Endothelial cell of umbilical vein (primary cell): ENCODE measurements at regions not wholly inside any gene's neighbourhood (a gene's known extent, or its start where the extent isn't known, plus 50 kb on each side); places are given as distances from the start of the nearest gene placed in this dataset.

ENCODE experiments used
- BruUV-seq: library from RNA; stranded (reverse); fragments of 400-500 nt; replicated peaks from 2 replicates; lab custom pipeline; 2021; lab: Mats Ljungman, UMichigan
- CTCF ChIA-PET: fragments of 300-600, 350-600 bp; sonication (Branson Sonifier 250); formaldehyde crosslinking; loops from one replicate; lab custom pipeline; 2021; ENCODE audit warnings: antibody characterized with exemption, inconsistent platforms; lab: Charles Lee
- POLR2A ChIA-PET: fragments of 300-600, 350-600 bp; sonication (Branson Sonifier 250); formaldehyde crosslinking; loops from one replicate; lab custom pipeline; 2021; ENCODE audit warnings: antibody characterized with exemption, inconsistent platforms; lab: Charles Lee
- DNase-seq: peaks from one replicate; pipeline ENCODE4 v3.0.0-alpha.2; 2011; ENCODE audit warnings: low read depth, low spot score
- FAIRE-seq: peaks from 2 replicates; lab custom pipeline; 2011; peaks lifted over from hg19 to GRCh38; lab: Jason Lieb, UNC
- H2AFZ ChIP-seq: 2 replicates; pipeline ENCODE4 v1.6.0; 2012; ENCODE audit warnings: low read depth, low read length, control low read depth, inconsistent platforms
- H3K27ac ChIP-seq: 2 replicates; pipeline ENCODE4 v1.5.1; 2011; ENCODE audit warnings: low read depth, mild to moderate bottlenecking, control low read depth, low read length, moderate library complexity; ENCODE audit not compliant: insufficient read depth
- H3K27me3 ChIP-seq, 2 experiments: 2 replicates each; pipeline versions ENCODE4 v1.6.0 to v1.6.1; 2011; ENCODE audit warnings: low read length in 2 of 2, mixed read lengths in 1 of 2; ENCODE audit not compliant: control insufficient read depth in 2 of 2, insufficient read depth in 2 of 2
- H3K36me3 ChIP-seq, 2 experiments: 2 replicates in 1 of 2; 3 replicates in 1 of 2; pipeline ENCODE4 v1.5.1; 2011; ENCODE audit warnings: low read length in 2 of 2, mild to moderate bottlenecking in 1 of 2, moderate library complexity in 1 of 2; ENCODE audit not compliant: control insufficient read depth in 2 of 2, insufficient read depth in 2 of 2; ENCODE audit errors: extremely low read depth in 1 of 2
- H3K4me1 ChIP-seq: 3 replicates; pipeline ENCODE4 v1.5.1; 2011; ENCODE audit warnings: mild to moderate bottlenecking, low read length; ENCODE audit not compliant: control insufficient read depth, insufficient read depth; ENCODE audit errors: extremely low read depth
- H3K4me2 ChIP-seq: 2 replicates; pipeline ENCODE4 v1.6.1; 2011; ENCODE audit warnings: low read length, control low read depth, mixed read lengths; ENCODE audit not compliant: insufficient read depth
- H3K4me3 ChIP-seq, 3 experiments: fragments of 200-600 bp in 1 of 3; sonication (generic), shearing (Covaris generic) in 1 of 3; replicated peaks in 1 of 3; 2 replicates each; pipeline ENCODE4 v1.5.1; 2011 to 2016; ENCODE audit warnings: control low read depth in 3 of 3, low read length in 3 of 3, mild to moderate bottlenecking in 2 of 3, inconsistent platforms in 1 of 3, low read depth in 1 of 3, moderate library complexity in 1 of 3; ENCODE audit not compliant: insufficient read depth in 1 of 3
- H3K79me2 ChIP-seq: 2 replicates; pipeline ENCODE4 v1.6.0; 2012; ENCODE audit warnings: low read length, inconsistent platforms; ENCODE audit not compliant: control insufficient read depth, insufficient read depth
- H3K9ac ChIP-seq: replicated peaks from 2 replicates; pipeline ENCODE3; 2011; ENCODE audit warnings: low read length, control low read depth; ENCODE audit not compliant: insufficient read depth; ENCODE audit errors: extremely low read depth
- H3K9me1 ChIP-seq: replicated peaks from 3 replicates; pipeline ENCODE4 v1.6.0; 2011; ENCODE audit warnings: mild to moderate bottlenecking, low read length; ENCODE audit not compliant: control insufficient read depth, insufficient read depth; ENCODE audit errors: extremely low read depth
- H3K9me3 ChIP-seq: replicated peaks from 2 replicates; pipeline ENCODE4 v1.5.1; 2012; ENCODE audit warnings: low read length, inconsistent platforms; ENCODE audit not compliant: control insufficient read depth, insufficient read depth
- H4K20me1 ChIP-seq: replicated peaks from 2 replicates; pipeline ENCODE3; 2011; ENCODE audit warnings: mild to moderate bottlenecking, low read length; ENCODE audit not compliant: control insufficient read depth, insufficient read depth; ENCODE audit errors: extremely low read depth
- EZH2 ChIP-seq: IDR thresholded peaks from 2 replicates; pipeline ENCODE4 v1.6.1; 2012; ENCODE audit warnings: borderline replicate concordance, low read depth, mild to moderate bottlenecking, moderate library complexity, low read length, inconsistent platforms; ENCODE audit not compliant: severe bottlenecking
- FOS ChIP-seq: IDR thresholded peaks from 2 replicates; pipeline ENCODE4 v1.6.1; 2011; ENCODE audit warnings: mild to moderate bottlenecking, low read length, moderate library complexity, borderline replicate concordance; ENCODE audit not compliant: insufficient read depth
- GATA2 ChIP-seq: IDR thresholded peaks from 2 replicates; pipeline ENCODE4 v1.7.0; 2011; ENCODE audit warnings: low read depth, mild to moderate bottlenecking, moderate library complexity, mixed read lengths, low read length; ENCODE audit not compliant: insufficient read length, insufficient read depth
- JUN ChIP-seq: IDR thresholded peaks from 2 replicates; pipeline ENCODE4 v1.6.1; 2011; ENCODE audit warnings: borderline replicate concordance, low read depth; ENCODE audit not compliant: insufficient read length, insufficient read depth
- MYC ChIP-seq: IDR thresholded peaks from one replicate; pipeline ENCODE4 v1.6.1; 2011; ENCODE audit warnings: mild to moderate bottlenecking, low read depth, low read length
- POLR2A ChIP-seq: IDR thresholded peaks from 2 replicates; pipeline ENCODE4 v1.6.1; 2012; ENCODE audit warnings: low read depth, mild to moderate bottlenecking, control low read depth, low read length
- POLR2AphosphoS5 ChIP-seq: IDR thresholded peaks from 2 replicates; pipeline ENCODE4 v1.6.1; 2012; ENCODE audit warnings: low read depth, mild to moderate bottlenecking, control low read depth, low read length, moderate library complexity; ENCODE audit not compliant: insufficient read depth
- dilution Hi-C: fragments of 300-500 bp; cut with MboI; formaldehyde crosslinking; loops from one replicate; pipeline ENCODE4 v1.15.0; 2019; ENCODE audit warnings: low sequenced_read_pairs; ENCODE audit not compliant: extremely low pct_ligation_motif_present
- intact Hi-C: fragments of 100-400 bp; cut with micrococcal nuclease; formaldehyde crosslinking; loops from one replicate; pipeline ENCODE4 v1.10.0; 2022
- TF ChIP-seq, protein P1 (sequence below): IDR thresholded peaks from 2 replicates; pipeline ENCODE4 v1.6.1; 2011; ENCODE audit not compliant: insufficient read depth, insufficient read length
- TF ChIP-seq, protein P2 (sequence below), 2 donors: IDR thresholded peaks; 1 replicate in 1 of 2; 2 replicates in 1 of 2; pipeline ENCODE4 v1.5.1; 2011; ENCODE audit warnings: low read length in 2 of 2, mild to moderate bottlenecking in 2 of 2, moderate library complexity in 2 of 2, control low read depth in 1 of 2, inconsistent platforms in 1 of 2, low read depth in 1 of 2; ENCODE audit not compliant: insufficient read depth in 1 of 2; ENCODE audit errors: extremely low read depth in 1 of 2

- dilution Hi-C loops: no loop called here
- ChIA-PET POLR2A (no interaction called here), CTCF (no interaction called here)
- H3K4me1 ChIP-seq: no peaks in the 10 kb centered on the region
- TF ChIP-seq, protein P1, sequence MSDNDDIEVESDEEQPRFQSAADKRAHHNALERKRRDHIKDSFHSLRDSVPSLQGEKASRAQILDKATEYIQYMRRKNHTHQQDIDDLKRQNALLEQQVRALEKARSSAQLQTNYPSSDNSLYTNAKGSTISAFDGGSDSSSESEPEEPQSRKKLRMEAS: no peak
- no peak for TF ChIP-seq POLR2A
- TF ChIP-seq, protein P2, sequence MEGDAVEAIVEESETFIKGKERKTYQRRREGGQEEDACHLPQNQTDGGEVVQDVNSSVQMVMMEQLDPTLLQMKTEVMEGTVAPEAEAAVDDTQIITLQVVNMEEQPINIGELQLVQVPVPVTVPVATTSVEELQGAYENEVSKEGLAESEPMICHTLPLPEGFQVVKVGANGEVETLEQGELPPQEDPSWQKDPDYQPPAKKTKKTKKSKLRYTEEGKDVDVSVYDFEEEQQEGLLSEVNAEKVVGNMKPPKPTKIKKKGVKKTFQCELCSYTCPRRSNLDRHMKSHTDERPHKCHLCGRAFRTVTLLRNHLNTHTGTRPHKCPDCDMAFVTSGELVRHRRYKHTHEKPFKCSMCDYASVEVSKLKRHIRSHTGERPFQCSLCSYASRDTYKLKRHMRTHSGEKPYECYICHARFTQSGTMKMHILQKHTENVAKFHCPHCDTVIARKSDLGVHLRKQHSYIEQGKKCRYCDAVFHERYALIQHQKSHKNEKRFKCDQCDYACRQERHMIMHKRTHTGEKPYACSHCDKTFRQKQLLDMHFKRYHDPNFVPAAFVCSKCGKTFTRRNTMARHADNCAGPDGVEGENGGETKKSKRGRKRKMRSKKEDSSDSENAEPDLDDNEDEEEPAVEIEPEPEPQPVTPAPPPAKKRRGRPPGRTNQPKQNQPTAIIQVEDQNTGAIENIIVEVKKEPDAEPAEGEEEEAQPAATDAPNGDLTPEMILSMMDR (IDR thresholded peaks at IDR 0.05; ENCODE audit: extremely low read depth in 1 of 2, insufficient read depth in 1 of 2, low read depth in 1 of 2, low read length in 2 of 2): no peak
- no peak for TF ChIP-seq FOS
- no peak for TF ChIP-seq GATA2
- no peak for TF ChIP-seq EZH2
- no TSS peak for BruUV-seq
- no peak overlapping the region for H3K9ac ChIP-seq
- H3K9me1 ChIP-seq: no peaks in the 10 kb centered on the region
- no peaks in the 10 kb centered on the region for H3K9me3 ChIP-seq
- H3K4me3 ChIP-seq: no peak overlapping the region
- FAIRE-seq: no peak
- no peaks in the 10 kb centered on the region for H4K20me1 ChIP-seq
- no peaks in the 10 kb centered on the region for H3K27me3 ChIP-seq
- no peak overlapping the region for H3K27ac ChIP-seq
- H3K79me2 ChIP-seq: no peaks in the 10 kb centered on the region
- DNase-seq: no peak
- intact Hi-C loops: no loop called here
- H2AFZ ChIP-seq: no peak overlapping the region
- H3K36me3 ChIP-seq: no peaks in the 10 kb centered on the region
- H3K4me2 ChIP-seq: no peak overlapping the region
Measured at GRCh38 chr11:109362059-109362458, 59.9 kb upstream of the C11orf87 start.

GRCh38 chr11:109363682-109364081, 58.3 kb upstream of the C11orf87 start:
- Histone ChIP-seq H3K4me1 (no peaks in the 10 kb centered on the region), H3K4me3 (no peak overlapping the region), H3K27ac (no peak overlapping the region), H4K20me1 (no peaks in the 10 kb centered on the region), H3K27me3 (no peaks in the 10 kb centered on the region), H2AFZ (no peak overlapping the region), H3K9ac (no peak overlapping the region), H3K4me2 (no peak overlapping the region), H3K9me3 (no peaks in the 10 kb centered on the region), H3K79me2 (no peaks in the 10 kb centered on the region), H3K9me1 (no peaks in the 10 kb centered on the region), H3K36me3 (no peaks in the 10 kb centered on the region)
- TF ChIP-seq, protein P1: no peak
- TF ChIP-seq, protein P2 (IDR thresholded peaks at IDR 0.05; ENCODE audit: extremely low read depth in 1 of 2, insufficient read depth in 1 of 2, low read depth in 1 of 2, low read length in 2 of 2): no peak
- TF ChIP-seq FOS (no peak), EZH2 (no peak), GATA2 (no peak), MYC (no peak), POLR2A (no peak), JUN (no peak), POLR2AphosphoS5 (no peak)
- POLR2A ChIA-PET: no interaction called here
- BruUV-seq: no TSS peak
- dilution Hi-C loops: no loop called here
- FAIRE-seq (no peak), DNase-seq (no peak)
- CTCF ChIA-PET: no interaction called here
- intact Hi-C loops: no loop called here
